H9 (cell line): ENCODE measurements at regions not wholly inside any gene's neighbourhood (a gene's known extent, or its start where the extent isn't known, plus 50 kb on each side); places are given as distances from the start of the nearest gene placed in this dataset.

Experiments used
- DNase-seq: peaks from one replicate; pipeline ENCODE4 v3.0.0-alpha.2; 2017
- H2AFZ ChIP-seq: one replicate; pipeline ENCODE4 v1.6.1; 2013; ENCODE audit warnings: mild to moderate bottlenecking, low read length, control low read depth, moderate library complexity
- H2AK5ac ChIP-seq: 2 replicates; pipeline ENCODE4 v1.6.1; 2013; ENCODE audit warnings: low read length, control low read depth, mixed read lengths; ENCODE audit not compliant: insufficient read length
- H2BK120ac ChIP-seq: one replicate; pipeline ENCODE4 v1.6.1; 2013; ENCODE audit warnings: low read depth, mild to moderate bottlenecking, low read length, control low read depth, inconsistent platforms; ENCODE audit not compliant: poor library complexity, severe bottlenecking
- H2BK12ac ChIP-seq: 2 replicates; pipeline ENCODE4 v1.6.1; 2013; ENCODE audit warnings: low read length, control low read depth, mixed read lengths, low read depth; ENCODE audit not compliant: insufficient read length
- H2BK15ac ChIP-seq: 2 replicates; pipeline ENCODE4 v1.6.1; 2013; ENCODE audit warnings: low read depth, low read length, control low read depth
- H2BK20ac ChIP-seq: one replicate; pipeline ENCODE4 v1.6.1; 2013; ENCODE audit warnings: low read depth, mild to moderate bottlenecking, low read length, control low read depth, inconsistent platforms; ENCODE audit not compliant: poor library complexity, severe bottlenecking
- H2BK5ac ChIP-seq: 2 replicates; pipeline ENCODE4 v1.6.1; 2013; ENCODE audit warnings: low read length, control low read depth, mixed read lengths; ENCODE audit not compliant: insufficient read length
- H3K14ac ChIP-seq: 2 replicates; pipeline ENCODE4 v1.6.1; 2013; ENCODE audit warnings: low read length, control low read depth; ENCODE audit not compliant: insufficient read depth
- H3K18ac ChIP-seq: 2 replicates; pipeline ENCODE4 v1.6.1; 2013; ENCODE audit warnings: low read depth, mild to moderate bottlenecking, mixed read lengths, low read length, control low read depth; ENCODE audit not compliant: insufficient read length
- H3K23ac ChIP-seq: 2 replicates; pipeline ENCODE4 v1.6.1; 2013; ENCODE audit warnings: low read length, control low read depth, mixed read lengths, low read depth; ENCODE audit not compliant: insufficient read length
- H3K23me2 ChIP-seq: 2 replicates; pipeline ENCODE4 v1.6.1; 2013; ENCODE audit warnings: low read depth, mild to moderate bottlenecking, mixed read lengths, low read length, control low read depth; ENCODE audit not compliant: insufficient read length, poor library complexity, severe bottlenecking
- H3K27ac ChIP-seq: 2 replicates; pipeline ENCODE4 v1.5.1; 2013; ENCODE audit warnings: low read length, control low read depth, mixed read lengths, low read depth; ENCODE audit not compliant: insufficient read length
- H3K27me3 ChIP-seq: 2 replicates; pipeline ENCODE4 v1.6.1; 2013; ENCODE audit warnings: low read length, control low read depth, inconsistent platforms; ENCODE audit not compliant: insufficient read depth
- H3K4ac ChIP-seq: 2 replicates; pipeline ENCODE4 v1.6.1; 2013; ENCODE audit warnings: low read depth, mild to moderate bottlenecking, control low read depth, inconsistent platforms, low read length, moderate library complexity
- H3K4me1 ChIP-seq: 2 replicates; pipeline ENCODE4 v1.6.1; 2013; ENCODE audit warnings: low read length, control low read depth, inconsistent platforms; ENCODE audit not compliant: insufficient read depth
- H3K4me2 ChIP-seq: 2 replicates; pipeline ENCODE4 v1.6.1; 2013; ENCODE audit warnings: low read length, control low read depth, mixed read lengths; ENCODE audit not compliant: insufficient read length, insufficient read depth
- H3K56ac ChIP-seq: 2 replicates; pipeline ENCODE4 v1.6.1; 2013; ENCODE audit warnings: low read depth, mild to moderate bottlenecking, mixed read lengths, low read length, control low read depth; ENCODE audit not compliant: insufficient read length
- H3K79me1 ChIP-seq: 2 replicates; pipeline ENCODE4 v1.6.1; 2013; ENCODE audit warnings: low read depth, mild to moderate bottlenecking, moderate library complexity, low read length, control low read depth, inconsistent platforms; ENCODE audit not compliant: insufficient read depth, poor library complexity, severe bottlenecking
- H3K79me2 ChIP-seq: 2 replicates; pipeline ENCODE4 v1.6.1; 2013; ENCODE audit warnings: low read length, control low read depth, inconsistent platforms; ENCODE audit not compliant: insufficient read depth
- H3K9ac ChIP-seq: 2 replicates; pipeline ENCODE4 v1.6.1; 2013; ENCODE audit warnings: low read length, control low read depth, mixed read lengths; ENCODE audit not compliant: insufficient read length; ENCODE audit errors: extremely low read depth
- H3K9me3 ChIP-seq: one replicate; pipeline ENCODE4 v1.6.1; 2013; ENCODE audit warnings: low read depth, low read length, inconsistent platforms; ENCODE audit not compliant: control insufficient read depth
- H3T11ph ChIP-seq: one replicate; pipeline ENCODE4 v1.6.1; 2013; ENCODE audit warnings: mild to moderate bottlenecking, low read length, control low read depth, inconsistent platforms
- H4K20me1 ChIP-seq: one replicate; pipeline ENCODE4 v1.6.1; 2013; ENCODE audit not compliant: control insufficient read depth, insufficient read length, insufficient read depth
- H4K5ac ChIP-seq: 2 replicates; pipeline ENCODE4 v1.6.1; 2013; ENCODE audit warnings: low read depth, mild to moderate bottlenecking, mixed read lengths, low read length, control low read depth; ENCODE audit not compliant: insufficient read length
- H4K8ac ChIP-seq: replicated peaks from 2 replicates; pipeline ENCODE4 v1.6.1; 2013; ENCODE audit warnings: low read length, control low read depth, mixed read lengths, low read depth; ENCODE audit not compliant: insufficient read length
- H4K91ac ChIP-seq: 2 replicates; pipeline ENCODE4 v1.6.1; 2013; ENCODE audit warnings: low read depth, mild to moderate bottlenecking, moderate library complexity, mixed read lengths, low read length, control low read depth; ENCODE audit not compliant: insufficient read length
- H3K27ac Mint-ChIP-seq, 3 experiments: 2 replicates in 2 of 3; 3 replicates in 1 of 3; pipeline ENCODE4 v1.8.0; 2020 to 2021; ENCODE audit warnings: mixed read lengths in 3 of 3, mild to moderate bottlenecking in 1 of 3, moderate library complexity in 1 of 3
- H3K27me3 Mint-ChIP-seq: 2 replicates; pipeline ENCODE4 v1.8.0; 2021; ENCODE audit warnings: low read depth, mild to moderate bottlenecking, moderate library complexity, mixed read lengths
- H3K36me3 Mint-ChIP-seq, 3 experiments: 2 replicates in 2 of 3; 3 replicates in 1 of 3; pipeline ENCODE4 v1.8.0; 2020 to 2021; ENCODE audit warnings: low read depth in 3 of 3, mixed read lengths in 3 of 3; ENCODE audit not compliant: insufficient read depth in 1 of 3
- H3K4me1 Mint-ChIP-seq, 2 experiments: 2 replicates each; pipeline ENCODE4 v1.8.0; 2020; ENCODE audit warnings: mixed read lengths in 2 of 2
- H3K4me3 Mint-ChIP-seq, 2 experiments: 2 replicates in 1 of 2; 3 replicates in 1 of 2; pipeline ENCODE4 v1.8.0; 2020 to 2021; ENCODE audit warnings: mild to moderate bottlenecking in 2 of 2, mixed read lengths in 2 of 2, moderate library complexity in 1 of 2
- H3K9me3 Mint-ChIP-seq, 2 experiments: 2 replicates in 1 of 2; 3 replicates in 1 of 2; pipeline ENCODE4 v1.8.0; 2020; ENCODE audit warnings: mild to moderate bottlenecking in 2 of 2, mixed read lengths in 2 of 2, moderate library complexity in 1 of 2
- CTCF ChIP-seq: fragments of 200-600 bp; sonication (generic); conservative IDR thresholded peaks from 3 replicates; pipeline ENCODE4 v1.8.0; 2021; ENCODE audit warnings: antibody characterized with exemption, mild to moderate bottlenecking
- WGBS: extraction: QIAGEN DNeasy Blood & Tissue Kit; methylation state at CpG from one replicate; pipeline ENCODE4 v1.1.7; 2013; ENCODE audit warnings: missing lambda C conversion rate, low lambda C conversion rate, mixed read lengths; ENCODE audit not compliant: insufficient read length; ENCODE audit errors: extremely low coverage; 5-methylcytosine and 5-hydroxymethylcytosine counted together

- Mint-ChIP-seq H3K36me3 (no peaks in the 10 kb centered on the region), H3K27ac (no peak overlapping the region), H3K27me3 (0 out of 2 replicates have a peak, but pooled peaks cover 1% of the 10 kb centered on the region), H3K9me3 (no peaks in the 10 kb centered on the region), H3K4me1 (peaks cover 3 to 11% of the 10 kb centered on the region in 2 experiments; a peak in 3 of 4 replicates), H3K4me3 (no peak overlapping the region)
- H3K4ac ChIP-seq: no peak overlapping the region
- H3K18ac ChIP-seq: no peak overlapping the region
- H2BK5ac ChIP-seq: no peak overlapping the region
- no peak overlapping the region for H3K4me2 ChIP-seq
- no peak for DNase-seq
- no CpG with 5 or more reads among the region's 7 CpGs for WGBS
- H2BK120ac ChIP-seq: no peak overlapping the region
- H3K4me1 ChIP-seq: no peaks in the 10 kb centered on the region
- no peak overlapping the region for H3K14ac ChIP-seq
- H4K91ac ChIP-seq: no peak overlapping the region
- H3K23me2 ChIP-seq: no peaks in the 10 kb centered on the region
- no peaks in the 10 kb centered on the region for H3K9me3 ChIP-seq
- no peak for TF ChIP-seq CTCF
- H2BK12ac ChIP-seq: no peak overlapping the region
- H3K27ac ChIP-seq: no peak overlapping the region
- no peak overlapping the region for H2BK20ac ChIP-seq
- no peak overlapping the region for H3T11ph ChIP-seq
- H3K79me2 ChIP-seq: no peaks in the 10 kb centered on the region
- no peak overlapping the region for H3K56ac ChIP-seq
- no peak overlapping the region for H3K9ac ChIP-seq
- no peak overlapping the region for H2BK15ac ChIP-seq
- no peak overlapping the region for H3K23ac ChIP-seq
- no peak overlapping the region for H2AFZ ChIP-seq
- no peaks in the 10 kb centered on the region for H4K20me1 ChIP-seq
- no peaks in the 10 kb centered on the region for H3K79me1 ChIP-seq
- no peak overlapping the region for H4K8ac ChIP-seq
- no peak overlapping the region for H2AK5ac ChIP-seq
- H4K5ac ChIP-seq: no peak overlapping the region
- no peaks in the 10 kb centered on the region for H3K27me3 ChIP-seq
Measured at GRCh38 chr20:50252701-50253100, 62.1 kb downstream of the CEBPB start.
